ENCODE measurements at regions not wholly inside any gene's neighbourhood (a gene's known extent, or its start where the extent isn't known, plus 50 kb on each side); places are given as distances from the start of the nearest gene placed in this dataset.

GRCh38 chr4:13990596-13991589, 363.4 kb upstream of the BOD1L1 start:
- Histone ChIP-seq H3K9ac (ENCODE audit: control insufficient read depth, extremely low read depth, insufficient read depth, low read length) (no peak overlapping the region), H3K9me1 (ENCODE audit: control insufficient read depth, extremely low read depth, insufficient read depth, low read length) (no peaks in the 10 kb centered on the region), H3K4me2 (ENCODE audit: control insufficient read depth, extremely low read depth, insufficient read depth, low read depth, low read length) (no peak overlapping the region), H3K4me3 (ENCODE audit: control insufficient read depth in 2 of 3, extremely low read depth in 1 of 3, insufficient read depth in 2 of 3, low read depth in 1 of 3, low read length in 3 of 3) (no peak overlapping the region), H3K27me3 (ENCODE audit: control insufficient read depth, extremely low read depth, insufficient read depth, low read length) (peaks cover 6% of the 10 kb centered on the region), H3K27ac (ENCODE audit: control insufficient read depth, insufficient read depth, low read length) (no peak overlapping the region), H3K36me3 (ENCODE audit: control insufficient read depth in 2 of 2, extremely low read depth in 1 of 2, insufficient read depth in 2 of 2, low read length in 2 of 2) (no peaks in the 10 kb centered on the region), H2AFZ (ENCODE audit: control insufficient read depth, low read length) (no peak overlapping the region), H3K79me2 (ENCODE audit: control insufficient read depth, insufficient read depth, low read length) (no peaks in the 10 kb centered on the region), H3K4me1 (ENCODE audit: control insufficient read depth, extremely low read depth, insufficient read depth, low read length) (peaks cover 23% of the 10 kb centered on the region), H3K9me3 (ENCODE audit: control insufficient read depth, low read depth, low read length) (no peaks in the 10 kb centered on the region), H4K20me1 (ENCODE audit: control insufficient read depth, extremely low read depth, insufficient read depth, low read length) (no peaks in the 10 kb centered on the region)
- TF ChIP-seq CTCF (optimal IDR thresholded peaks at IDR 0.05 in 1 of 3, IDR thresholded peaks at IDR 0.05 in 1 of 3, conservative IDR thresholded peaks at IDR 0.05 in 1 of 3; ENCODE audit: extremely low read depth in 1 of 3, insufficient read depth in 2 of 3, low read length in 3 of 3) = no peak
- no peak for TF ChIP-seq EZH2 (IDR thresholded peaks at IDR 0.05; ENCODE audit: low read length)
- dilution Hi-C loops (cut with MboI; ENCODE audit: extremely low pct_ligation_motif_present, low sequenced_read_pairs) = no loop called here
- DNase-seq (ENCODE audit: low read depth, low spot score) (no peak), FAIRE-seq (peak; percentile 48)

- H3K9ac ChIP-seq (ENCODE audit: control insufficient read depth, extremely low read depth, insufficient read depth, low read length) = no peak overlapping the region
- H3K4me1 ChIP-seq (ENCODE audit: control insufficient read depth, extremely low read depth, insufficient read depth, low read length) = peaks cover 23% of the 10 kb centered on the region
- H3K9me3 ChIP-seq (ENCODE audit: control insufficient read depth, low read depth, low read length) = no peaks in the 10 kb centered on the region
- no peaks in the 10 kb centered on the region for H4K20me1 ChIP-seq (ENCODE audit: control insufficient read depth, extremely low read depth, insufficient read depth, low read length)
- no peak for FAIRE-seq
- H3K4me3 ChIP-seq (ENCODE audit: control insufficient read depth in 2 of 3, extremely low read depth in 1 of 3, insufficient read depth in 2 of 3, low read depth in 1 of 3, low read length in 3 of 3) = no peak overlapping the region
- no peak overlapping the region for H3K4me2 ChIP-seq (ENCODE audit: control insufficient read depth, extremely low read depth, insufficient read depth, low read depth, low read length)
- H2AFZ ChIP-seq (ENCODE audit: control insufficient read depth, low read length) = no peak overlapping the region
- no peaks in the 10 kb centered on the region for H3K36me3 ChIP-seq (ENCODE audit: control insufficient read depth in 2 of 2, extremely low read depth in 1 of 2, insufficient read depth in 2 of 2, low read length in 2 of 2)
- peaks cover 6% of the 10 kb centered on the region for H3K27me3 ChIP-seq (ENCODE audit: control insufficient read depth, extremely low read depth, insufficient read depth, low read length)
- no peaks in the 10 kb centered on the region for H3K79me2 ChIP-seq (ENCODE audit: control insufficient read depth, insufficient read depth, low read length)
- TF ChIP-seq EZH2 (IDR thresholded peaks at IDR 0.05; ENCODE audit: low read length) (no peak), CTCF (optimal IDR thresholded peaks at IDR 0.05 in 1 of 3, IDR thresholded peaks at IDR 0.05 in 1 of 3, conservative IDR thresholded peaks at IDR 0.05 in 1 of 3; ENCODE audit: extremely low read depth in 1 of 3, insufficient read depth in 2 of 3, low read length in 3 of 3) (no peak)
- no peaks in the 10 kb centered on the region for H3K9me1 ChIP-seq (ENCODE audit: control insufficient read depth, extremely low read depth, insufficient read depth, low read length)
- dilution Hi-C loops (cut with MboI; ENCODE audit: extremely low pct_ligation_motif_present, low sequenced_read_pairs) = no loop called here
- DNase-seq (ENCODE audit: low read depth, low spot score) = no peak
- no peak overlapping the region for H3K27ac ChIP-seq (ENCODE audit: control insufficient read depth, insufficient read depth, low read length)
Measured at GRCh38 chr4:13992041-13992440, 364.5 kb upstream of the BOD1L1 start.
